22Rv1 (cell line): ENCODE measurements at regions not wholly inside any gene's neighbourhood (a gene's known extent, or its start where the extent isn't known, plus 50 kb on each side); places are given as distances from the start of the nearest gene placed in this dataset.

Experiments
- H3K27ac ChIP-seq: fragments of 450-650 bp; 2 replicates; pipeline ENCODE4 v1.5.1; 2017
- ZFX ChIP-seq: fragments of 450-650 bp; IDR thresholded peaks from 2 replicates; pipeline ENCODE4 v1.6.1; 2017; ENCODE audit warnings: antibody characterized with exemption, borderline replicate concordance
- TF ChIP-seq, protein P1 (sequence below): fragments of 450-650 bp; IDR thresholded peaks from 2 replicates; pipeline ENCODE4 v1.5.1; 2017; ENCODE audit warnings: mild to moderate bottlenecking

DNA sequence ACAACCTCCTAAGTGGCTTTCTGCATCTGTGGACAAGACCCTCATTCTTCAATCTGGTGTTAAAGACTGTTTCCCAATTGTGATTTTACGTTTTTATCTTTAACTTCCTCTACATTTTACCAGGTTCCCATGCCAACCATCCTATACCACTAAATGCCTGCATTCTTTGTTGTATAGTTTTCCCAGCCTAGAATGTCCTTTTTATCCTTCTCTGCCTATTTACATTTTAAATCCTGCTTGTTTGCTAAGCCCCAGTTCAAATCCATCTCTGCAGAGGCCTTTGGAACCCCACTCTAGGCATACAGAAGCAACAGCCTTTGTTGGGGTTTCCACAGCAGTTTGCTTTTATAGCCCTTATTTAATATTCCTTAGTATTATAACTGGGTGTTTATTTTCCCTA lies 325.1 kb upstream of the DDHD1 start:
- H3K27ac ChIP-seq = no peak overlapping the region
- TF ChIP-seq ZFX = no peak
- TF ChIP-seq, protein P1, sequence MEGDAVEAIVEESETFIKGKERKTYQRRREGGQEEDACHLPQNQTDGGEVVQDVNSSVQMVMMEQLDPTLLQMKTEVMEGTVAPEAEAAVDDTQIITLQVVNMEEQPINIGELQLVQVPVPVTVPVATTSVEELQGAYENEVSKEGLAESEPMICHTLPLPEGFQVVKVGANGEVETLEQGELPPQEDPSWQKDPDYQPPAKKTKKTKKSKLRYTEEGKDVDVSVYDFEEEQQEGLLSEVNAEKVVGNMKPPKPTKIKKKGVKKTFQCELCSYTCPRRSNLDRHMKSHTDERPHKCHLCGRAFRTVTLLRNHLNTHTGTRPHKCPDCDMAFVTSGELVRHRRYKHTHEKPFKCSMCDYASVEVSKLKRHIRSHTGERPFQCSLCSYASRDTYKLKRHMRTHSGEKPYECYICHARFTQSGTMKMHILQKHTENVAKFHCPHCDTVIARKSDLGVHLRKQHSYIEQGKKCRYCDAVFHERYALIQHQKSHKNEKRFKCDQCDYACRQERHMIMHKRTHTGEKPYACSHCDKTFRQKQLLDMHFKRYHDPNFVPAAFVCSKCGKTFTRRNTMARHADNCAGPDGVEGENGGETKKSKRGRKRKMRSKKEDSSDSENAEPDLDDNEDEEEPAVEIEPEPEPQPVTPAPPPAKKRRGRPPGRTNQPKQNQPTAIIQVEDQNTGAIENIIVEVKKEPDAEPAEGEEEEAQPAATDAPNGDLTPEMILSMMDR = no peak

DNA sequence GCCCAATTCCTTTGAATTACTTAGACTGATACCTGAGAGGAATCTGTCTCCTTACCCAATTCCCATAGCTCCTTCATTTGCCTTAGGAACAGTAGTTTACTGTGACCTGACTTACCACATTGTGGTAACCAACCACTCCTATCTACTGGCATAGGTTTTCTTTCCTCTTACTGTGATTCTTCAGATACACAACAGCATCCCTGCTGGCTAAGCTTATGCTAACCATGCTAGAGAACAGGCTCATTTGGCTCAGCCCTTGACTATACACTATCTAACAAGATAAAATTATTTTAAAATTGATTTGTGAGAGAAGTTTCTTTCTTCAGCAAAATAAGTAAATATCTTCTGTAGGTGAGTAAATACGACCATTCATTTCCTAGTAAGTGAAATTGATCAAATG lies 320.4 kb upstream of the DDHD1 start:
- TF ChIP-seq ZFX = no peak
- TF ChIP-seq, protein P1 = no peak
- no peak overlapping the region for H3K27ac ChIP-seq

DNA sequence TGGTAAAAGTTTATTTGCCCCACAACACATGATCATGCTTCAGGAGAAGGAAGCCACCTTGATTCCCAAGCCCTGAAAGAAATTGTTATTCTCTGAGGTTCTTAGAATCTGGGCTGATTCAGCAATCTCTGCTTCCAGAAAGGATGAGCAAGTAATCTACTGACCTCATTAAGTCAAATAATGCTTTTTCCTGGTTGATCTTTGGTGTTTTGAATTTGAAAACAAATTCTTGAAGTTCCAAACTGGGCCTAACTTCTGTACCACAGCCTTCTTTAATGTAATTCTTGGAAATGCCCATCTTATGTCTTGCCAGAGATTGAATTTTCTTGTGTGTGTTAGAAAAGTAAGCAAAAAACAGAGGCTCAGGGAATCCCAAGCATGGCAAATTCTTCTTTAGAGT lies 319.2 kb upstream of the DDHD1 start:
- TF ChIP-seq ZFX = no peak
- TF ChIP-seq, protein P1 = no peak
- H3K27ac ChIP-seq = no peak overlapping the region

DNA sequence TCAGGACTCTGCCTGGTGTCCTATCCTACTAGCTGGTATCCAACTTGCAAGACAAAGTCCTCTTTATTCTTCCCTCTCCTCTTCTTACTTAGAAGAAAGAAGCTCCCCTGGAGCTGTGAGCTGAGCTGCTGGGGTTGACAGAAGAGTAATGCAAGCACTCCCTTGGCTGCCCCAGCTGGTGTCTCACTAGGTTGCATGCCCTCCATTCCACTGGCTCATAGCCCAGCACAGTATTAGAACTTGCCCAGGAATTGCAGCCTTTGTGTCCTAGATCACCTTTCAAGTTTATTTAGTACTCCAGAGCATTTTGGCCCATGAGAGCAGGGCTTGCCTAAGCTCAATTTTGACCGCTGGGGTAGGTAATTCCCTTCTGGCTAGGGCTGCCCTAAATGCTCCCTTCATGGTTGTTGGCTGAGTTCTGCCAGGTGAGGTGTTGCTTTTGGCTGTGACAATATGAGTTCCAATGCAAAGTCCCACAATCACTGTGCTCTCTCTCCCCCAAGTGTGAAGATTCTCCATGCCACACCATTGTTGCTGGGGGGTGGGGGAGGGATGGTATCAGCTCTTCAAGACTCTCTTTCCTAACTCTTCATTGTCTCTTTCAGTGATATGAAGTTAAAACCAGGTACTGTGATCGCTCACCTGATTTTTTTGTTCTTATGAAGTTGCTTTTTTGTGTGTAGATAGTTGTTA lies 317.4 kb upstream of the DDHD1 start:
- H3K27ac ChIP-seq = no peak overlapping the region
- TF ChIP-seq ZFX = no peak
- TF ChIP-seq, protein P1 = no peak

DNA sequence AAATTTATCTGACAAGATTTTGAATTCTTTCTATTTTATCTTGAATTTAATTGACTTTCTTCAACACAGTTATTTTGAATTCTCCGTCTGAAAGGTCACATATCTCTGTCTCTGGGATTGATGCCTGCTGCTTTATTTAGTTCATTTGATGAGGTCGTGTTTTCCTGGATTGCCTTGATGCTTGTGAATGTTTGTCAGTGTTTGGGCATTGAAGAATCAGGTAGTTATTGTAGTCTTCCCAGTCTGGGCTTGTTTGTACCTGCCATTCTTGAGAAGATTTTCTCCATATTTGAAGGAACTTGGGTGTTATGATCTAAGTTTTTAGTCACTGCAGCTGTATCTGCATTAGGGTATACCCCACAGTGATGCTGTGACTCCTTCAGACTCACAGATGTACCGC lies 315.8 kb upstream of the DDHD1 start:
- TF ChIP-seq, protein P1 = no peak
- TF ChIP-seq ZFX = no peak
- no peak overlapping the region for H3K27ac ChIP-seq

DNA sequence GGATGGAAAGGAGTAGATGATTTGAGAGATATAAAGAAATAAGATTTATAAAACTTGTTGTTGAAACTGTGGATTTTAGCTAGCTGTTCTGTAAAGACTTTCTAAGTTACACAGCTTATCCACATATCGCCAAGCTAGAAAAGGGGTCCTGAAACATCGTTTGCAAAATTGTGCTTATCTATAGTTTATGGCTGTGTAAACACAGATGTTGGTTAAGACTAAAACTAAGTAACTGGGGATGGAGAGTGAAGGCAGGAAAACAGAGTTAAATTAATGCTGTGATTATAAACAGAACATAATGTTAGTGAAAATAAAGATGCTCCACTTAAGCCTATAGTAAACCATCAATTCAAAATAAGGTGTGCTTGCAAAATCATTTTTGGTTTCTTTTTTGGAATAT lies 311.3 kb upstream of the DDHD1 start:
- H3K27ac ChIP-seq = no peak overlapping the region
- TF ChIP-seq, protein P1 = no peak
- TF ChIP-seq ZFX = no peak

DNA sequence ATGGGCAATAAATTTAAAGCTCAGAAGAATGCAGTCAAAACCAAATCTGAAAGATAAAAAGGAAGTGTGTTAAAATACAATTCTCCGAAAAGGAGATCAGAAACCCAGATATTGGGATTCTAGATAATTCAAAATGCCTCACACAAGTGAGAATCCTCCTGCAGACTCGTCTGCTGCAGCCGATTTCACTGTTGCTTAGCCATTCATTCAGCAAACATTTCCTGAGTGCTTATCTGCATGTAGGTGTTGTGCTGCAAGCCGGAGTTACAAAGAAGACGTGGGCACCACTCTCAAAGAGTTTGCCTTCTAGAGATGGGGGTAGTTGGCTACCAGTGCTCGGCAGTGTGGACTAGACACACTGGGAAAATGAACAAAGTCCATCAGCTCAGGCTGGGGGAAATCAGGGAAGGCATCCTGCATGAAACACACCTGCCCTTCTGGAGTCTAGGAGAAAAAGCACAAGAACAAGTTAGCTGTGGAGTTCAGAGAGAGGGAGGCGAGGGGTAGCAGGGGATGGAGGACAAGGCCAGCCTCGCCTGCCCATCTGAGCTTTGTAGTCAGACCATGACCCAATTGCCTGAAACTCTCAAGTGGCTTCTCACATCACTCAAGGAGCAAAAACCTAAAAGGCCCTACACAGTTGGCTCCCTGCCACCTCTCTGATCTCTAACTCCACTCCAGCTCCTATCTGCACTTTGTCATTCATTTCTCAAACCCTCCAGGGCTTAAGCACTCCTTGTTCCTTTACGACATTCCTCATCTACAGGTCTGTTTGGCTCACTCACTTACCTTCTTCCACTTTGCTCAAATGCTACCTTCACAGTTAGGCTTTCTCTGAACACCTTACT lies 310.0 kb upstream of the DDHD1 start:
- no peak overlapping the region for H3K27ac ChIP-seq
- TF ChIP-seq, protein P1 = no peak
- TF ChIP-seq ZFX = no peak
